K562 (cell line): ENCODE measurements at regions not wholly inside any gene's neighbourhood (a gene's known extent, or its start where the extent isn't known, plus 50 kb on each side); places are given as distances from the start of the nearest gene placed in this dataset.

ENCODE experiments used
- ATAC-seq: fragments of 200-7000 bp; cut with Tn5 transposase; 3 replicates; pipeline ENCODE4 v1.9.1; 2020; ENCODE audit warnings: moderate library complexity
- BruUV-seq: library from RNA; stranded (reverse); fragments of 400-500 nt; replicated peaks from 2 replicates; lab custom pipeline; 2021; lab: Mats Ljungman, UMichigan
- CTCF ChIA-PET: fragments of 300-600 bp; formaldehyde crosslinking; extraction: SDS; loops from one replicate; lab custom pipeline; 2021; ENCODE audit warnings: low intra/inter-chr PET ratio; lab: Yijun Ruan, JAX
- POLR2A ChIA-PET: fragments of 300-600, 350-650 bp; sonication (Branson Sonifier 250); formaldehyde crosslinking; extraction: SDS; loops from one replicate; lab custom pipeline; 2021; ENCODE audit warnings: antibody characterized with exemption, inconsistent platforms; lab: Yijun Ruan, JAX
- DNase-seq, 4 experiments: peaks; one replicate each; pipeline versions ENCODE4 v3.0.0 to v3.0.0-alpha.2; 2011 to 2018; ENCODE audit warnings: low spot score in 3 of 4, mixed read lengths in 3 of 4; ENCODE audit errors: extremely low read depth in 1 of 4
- FAIRE-seq: peaks from 2 replicates; lab custom pipeline; 2011; peaks lifted over from hg19 to GRCh38; lab: Jason Lieb, UNC
- H2AFZ ChIP-seq: 2 replicates; pipeline ENCODE4 v1.6.0; 2011; ENCODE audit warnings: low read depth, low read length, control low read depth, inconsistent platforms
- H3K27ac ChIP-seq: fragments of 200-600 bp; 3 replicates; pipeline ENCODE4 v1.8.0; 2011; ENCODE audit warnings: low read depth, mild to moderate bottlenecking, control low read depth, inconsistent platforms, low read length, moderate library complexity, mixed read lengths; ENCODE audit errors: extremely low read depth
- H3K27me3 ChIP-seq, 2 experiments: fragments of 300-600 bp in 1 of 2; 2 replicates in 1 of 2; 3 replicates in 1 of 2; pipeline versions ENCODE4 v1.6.0 to v1.8.0; 2011; ENCODE audit warnings: inconsistent platforms in 2 of 2, low read length in 2 of 2, mild to moderate bottlenecking in 1 of 2, mixed read lengths in 1 of 2, moderate library complexity in 1 of 2; ENCODE audit not compliant: control insufficient read depth in 2 of 2, insufficient read depth in 2 of 2
- H3K36me3 ChIP-seq: fragments of 300-600 bp; 3 replicates; pipeline ENCODE4 v1.8.0; 2011; ENCODE audit warnings: mild to moderate bottlenecking, low read length, inconsistent platforms; ENCODE audit not compliant: control insufficient read depth, insufficient read depth
- H3K4me1 ChIP-seq, 2 experiments: fragments of 200-600 bp in 1 of 2; replicated peaks in 1 of 2; 2 replicates in 1 of 2; 3 replicates in 1 of 2; pipeline versions ENCODE4 v1.5.1 to v1.8.0; 2011; ENCODE audit warnings: inconsistent platforms in 2 of 2, low read length in 2 of 2, mild to moderate bottlenecking in 1 of 2, mixed read lengths in 1 of 2, moderate library complexity in 1 of 2; ENCODE audit not compliant: control insufficient read depth in 2 of 2, insufficient read depth in 2 of 2
- H3K4me2 ChIP-seq: 2 replicates; pipeline ENCODE4 v1.6.1; 2011; ENCODE audit warnings: low read length, control low read depth, inconsistent platforms, mixed read lengths; ENCODE audit not compliant: insufficient read depth
- H3K4me3 ChIP-seq: fragments of 200-600 bp; sonication (generic), shearing (Covaris generic); 2 replicates; pipeline ENCODE4 v1.5.1; 2016; ENCODE audit warnings: control low read depth, inconsistent platforms
- H3K79me2 ChIP-seq: fragments of 200-600 bp; 3 replicates; pipeline ENCODE4 v1.8.0; 2011; ENCODE audit warnings: low read length, inconsistent platforms; ENCODE audit not compliant: control insufficient read depth, insufficient read depth
- H3K9ac ChIP-seq, 2 experiments: 2 replicates each; pipeline versions ENCODE4 v1.6.0 to v1.6.1; 2011; ENCODE audit warnings: low read depth in 2 of 2, low read length in 2 of 2, control low read depth in 1 of 2, inconsistent platforms in 1 of 2, mild to moderate bottlenecking in 1 of 2, mixed read lengths in 1 of 2; ENCODE audit not compliant: insufficient read depth in 1 of 2
- H3K9me1 ChIP-seq: one replicate; pipeline ENCODE4 v1.6.0; 2011; ENCODE audit warnings: inconsistent platforms, mild to moderate bottlenecking, low read length, moderate library complexity; ENCODE audit not compliant: control insufficient read depth, insufficient read depth
- H3K9me3 ChIP-seq: replicated peaks from 2 replicates; pipeline ENCODE4 v1.5.1; 2011; ENCODE audit warnings: low read depth, low read length, inconsistent platforms; ENCODE audit not compliant: control insufficient read depth, insufficient read depth
- H4K20me1 ChIP-seq: replicated peaks from 2 replicates; pipeline ENCODE4 v1.6.1; 2011; ENCODE audit warnings: low read length, inconsistent platforms, mixed read lengths; ENCODE audit not compliant: control insufficient read depth, insufficient read depth
- BCL6 ChIP-seq: fragments of 250-450 bp; sonication (Bioruptor Pico); IDR thresholded peaks from 2 replicates; pipeline ENCODE4 v1.4.0; 2020
- CTCF ChIP-seq, 3 experiments: IDR thresholded peaks in 2 of 3; conservative IDR thresholded peaks in 1 of 3; 2 replicates each; pipeline ENCODE4 v1.5.1; 2011 to 2012; ENCODE audit warnings: low read length in 3 of 3, mild to moderate bottlenecking in 3 of 3, control low read depth in 2 of 3, improper control_type of control experiment in 1 of 3, inconsistent platforms in 1 of 3, low read depth in 1 of 3, mixed read lengths in 1 of 3, moderate library complexity in 1 of 3; ENCODE audit not compliant: insufficient read depth in 2 of 3
- ETV5 ChIP-seq: sonication (generic); formaldehyde crosslinking; IDR thresholded peaks from 2 replicates; pipeline ENCODE4 v1.4.0; 2020; ENCODE audit warnings: low read depth, mild to moderate bottlenecking, missing genetic modification reagents
- HDAC3 ChIP-seq: fragments of 450-650 bp; IDR thresholded peaks from 2 replicates; pipeline ENCODE4 v1.6.1; 2018; ENCODE audit warnings: borderline replicate concordance, mild to moderate bottlenecking, moderate library complexity; ENCODE audit not compliant: partially characterized antibody
- HDGF ChIP-seq: fragments of 450-650 bp; IDR thresholded peaks from 2 replicates; pipeline ENCODE4 v1.6.1; 2016
- SMARCE1 ChIP-seq: fragments of 450-650 bp; IDR thresholded peaks from 2 replicates; pipeline ENCODE4 v1.7.1; 2016; ENCODE audit warnings: mild to moderate bottlenecking
- STAT5A ChIP-seq: IDR thresholded peaks from 2 replicates; pipeline ENCODE4 v1.6.1; 2012; ENCODE audit warnings: low read length, inconsistent platforms, borderline replicate concordance
- ZFP36 ChIP-seq: fragments of 150-350 bp; IDR thresholded peaks from 2 replicates; pipeline ENCODE4 v1.6.1; 2018; ENCODE audit warnings: low read length, low read depth; ENCODE audit not compliant: partially characterized antibody
- ZNF175 ChIP-seq: fragments of 200-800 bp; sonication (Bioruptor generic); IDR thresholded peaks from 2 replicates; pipeline ENCODE4 v1.6.1; 2016; ENCODE audit warnings: low read depth, mild to moderate bottlenecking, missing genetic modification characterization, missing compliant biosample characterization
- ZNF431 ChIP-seq: sonication (generic); formaldehyde crosslinking; IDR thresholded peaks from 2 replicates; pipeline ENCODE4 v1.8.0; 2022; ENCODE audit warnings: mild to moderate bottlenecking, missing genetic modification reagents
- ZNF518B ChIP-seq: fragments of 250-450 bp; sonication (Bioruptor Pico); IDR thresholded peaks from 2 replicates; pipeline ENCODE4 v1.5.0; 2021; ENCODE audit warnings: mild to moderate bottlenecking, moderate library complexity
- WGBS: fragments of 100-300 bp; shearing (Covaris generic); methylation state at CpG from one replicate; pipeline ENCODE4 v1.1.6; 2016; ENCODE audit warnings: low coverage, mixed read lengths; ENCODE audit not compliant: insufficient coverage; ENCODE audit errors: missing lambda C conversion rate; 5-methylcytosine and 5-hydroxymethylcytosine counted together
- in situ Hi-C: fragments of 300-500 bp; cut with MboI; formaldehyde crosslinking; loops from 4 replicates; pipeline ENCODE4 v1.15.0; 2018; ENCODE audit warnings: inconsistent platforms, mixed read lengths
- intact Hi-C: fragments of 100-400 bp; cut with micrococcal nuclease; formaldehyde crosslinking; loops from 2 replicates; pipeline ENCODE4 v1.14.2; 2022
- TF ChIP-seq, protein P1 (sequence below): sonication (generic); formaldehyde crosslinking; IDR thresholded peaks from 2 replicates; pipeline ENCODE4 v1.8.1; 2022; ENCODE audit warnings: missing genetic modification reagents
- TF ChIP-seq, protein P2 (sequence below): fragments of 250-450 bp; sonication (Bioruptor Pico); IDR thresholded peaks from 2 replicates; pipeline ENCODE4 v1.8.0; 2022; ENCODE audit warnings: inconsistent platforms, mild to moderate bottlenecking, moderate library complexity, borderline replicate concordance

DNA sequence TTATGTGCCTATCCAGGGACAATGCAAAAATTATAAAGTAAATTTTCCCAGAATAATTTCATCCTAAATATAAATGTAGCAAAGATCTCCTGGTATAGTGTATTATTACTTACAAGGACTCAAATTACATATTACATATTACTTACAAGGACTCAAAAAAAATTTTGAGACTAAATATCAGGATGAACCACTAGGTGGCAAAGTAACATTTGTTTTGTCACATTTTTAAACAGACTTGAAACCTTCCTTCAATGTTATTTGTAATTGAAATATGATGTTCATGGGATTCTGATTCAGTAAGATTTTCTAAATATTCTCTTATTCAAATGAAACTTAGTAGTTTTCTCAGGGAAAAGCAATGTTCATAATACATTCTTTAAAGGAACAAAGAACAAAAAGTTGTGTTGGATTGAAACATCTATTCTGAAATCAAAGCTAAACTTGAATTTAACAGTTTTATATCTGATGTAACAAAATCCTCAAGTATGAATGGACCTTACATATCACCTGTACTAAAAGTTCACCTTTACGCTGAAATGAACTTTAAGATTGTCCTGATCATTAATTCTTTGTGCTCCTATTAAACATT is 74.3 kb upstream of the GNAI1 start (continued):
- TF ChIP-seq CTCF (IDR thresholded peaks at IDR 0.05 in 2 of 3, conservative IDR thresholded peaks at IDR 0.05 in 1 of 3; ENCODE audit: insufficient read depth in 2 of 3, low read depth in 1 of 3, low read length in 3 of 3), result peak in 1 of 3 experiments; percentile 46; a peak in 2 of 6 replicates
- no peak for TF ChIP-seq ZNF431 (CRISPR knock-in tag)
- no peak for TF ChIP-seq ETV5 (CRISPR knock-in tag)
- no peak for TF ChIP-seq SMARCE1
- TF ChIP-seq BCL6 (CRISPR knock-in tag), result no peak

GRCh38 chr7:80057488-80057887 is 77.1 kb upstream of the GNAI1 start:
- Histone ChIP-seq H3K79me2 (no peaks in the 10 kb centered on the region), H3K36me3 (no peaks in the 10 kb centered on the region), H3K27me3 (no peaks in the 10 kb centered on the region), H2AFZ (no peak overlapping the region), H3K9me1 (no peaks in the 10 kb centered on the region), H4K20me1 (no peaks in the 10 kb centered on the region), H3K4me2 (no peak overlapping the region), H3K27ac (no peak overlapping the region), H3K9me3 (no peaks in the 10 kb centered on the region), H3K4me1 (no peaks in the 10 kb centered on the region), H3K4me3 (no peak overlapping the region), H3K9ac (no peak overlapping the region)
- in situ Hi-C loops (no loop called here), intact Hi-C loops (loop anchor here (5.0 kb wide), 1 partner anchor 600 kb away; no protein-coding TSS in a partner anchor)
- no peak for DNase-seq
- CTCF ChIA-PET, result no interaction called here
- ATAC-seq, result no peak
- BruUV-seq, result no TSS peak
- POLR2A ChIA-PET, result no interaction called here
- WGBS, result 0% methylated on average over 2 of the region's 3 CpGs
- no peak for FAIRE-seq
- no peak for TF ChIP-seq HDAC3
- TF ChIP-seq ZNF175 (CRISPR knock-in tag), result no peak
- TF ChIP-seq ZNF518B (CRISPR knock-in tag), result no peak
- TF ChIP-seq, protein P1, sequence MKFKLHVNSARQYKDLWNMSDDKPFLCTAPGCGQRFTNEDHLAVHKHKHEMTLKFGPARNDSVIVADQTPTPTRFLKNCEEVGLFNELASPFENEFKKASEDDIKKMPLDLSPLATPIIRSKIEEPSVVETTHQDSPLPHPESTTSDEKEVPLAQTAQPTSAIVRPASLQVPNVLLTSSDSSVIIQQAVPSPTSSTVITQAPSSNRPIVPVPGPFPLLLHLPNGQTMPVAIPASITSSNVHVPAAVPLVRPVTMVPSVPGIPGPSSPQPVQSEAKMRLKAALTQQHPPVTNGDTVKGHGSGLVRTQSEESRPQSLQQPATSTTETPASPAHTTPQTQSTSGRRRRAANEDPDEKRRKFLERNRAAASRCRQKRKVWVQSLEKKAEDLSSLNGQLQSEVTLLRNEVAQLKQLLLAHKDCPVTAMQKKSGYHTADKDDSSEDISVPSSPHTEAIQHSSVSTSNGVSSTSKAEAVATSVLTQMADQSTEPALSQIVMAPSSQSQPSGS, result no peak
- TF ChIP-seq HDGF, result no peak
- no peak for TF ChIP-seq STAT5A
- no peak for TF ChIP-seq ZFP36
- TF ChIP-seq, protein P2, sequence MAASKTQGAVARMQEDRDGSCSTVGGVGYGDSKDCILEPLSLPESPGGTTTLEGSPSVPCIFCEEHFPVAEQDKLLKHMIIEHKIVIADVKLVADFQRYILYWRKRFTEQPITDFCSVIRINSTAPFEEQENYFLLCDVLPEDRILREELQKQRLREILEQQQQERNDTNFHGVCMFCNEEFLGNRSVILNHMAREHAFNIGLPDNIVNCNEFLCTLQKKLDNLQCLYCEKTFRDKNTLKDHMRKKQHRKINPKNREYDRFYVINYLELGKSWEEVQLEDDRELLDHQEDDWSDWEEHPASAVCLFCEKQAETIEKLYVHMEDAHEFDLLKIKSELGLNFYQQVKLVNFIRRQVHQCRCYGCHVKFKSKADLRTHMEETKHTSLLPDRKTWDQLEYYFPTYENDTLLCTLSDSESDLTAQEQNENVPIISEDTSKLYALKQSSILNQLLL (CRISPR knock-in tag), result no peak
